ENCODE measurements at regions not wholly inside any gene's neighbourhood (a gene's known extent, or its start where the extent isn't known, plus 50 kb on each side); places are given as distances from the start of the nearest gene placed in this dataset.

- TF ChIP-seq POLR2A (IDR thresholded peaks at IDR 0.05; ENCODE audit: borderline replicate concordance, extremely low read depth, insufficient read depth, insufficient read length) (no peak), ZNF274 (IDR thresholded peaks at IDR 0.05; ENCODE audit: low read depth, low read length) (no peak), EZH2 (IDR thresholded peaks at IDR 0.05) (no peak), CTCF (IDR thresholded peaks at IDR 0.05 in 2 of 3, conservative IDR thresholded peaks at IDR 0.05 in 1 of 3; ENCODE audit: borderline replicate concordance in 1 of 3, insufficient read depth in 1 of 3, low read depth in 2 of 3, low read length in 2 of 3) (no peak), POLR2AphosphoS5 (IDR thresholded peaks at IDR 0.05; ENCODE audit: low read depth, low read length) (no peak), CEBPB (IDR thresholded peaks at IDR 0.05; ENCODE audit: low read depth) (no peak), JUND (IDR thresholded peaks at IDR 0.05) (no peak), ZBTB33 (IDR thresholded peaks at IDR 0.05; ENCODE audit: extremely low read depth, insufficient replicate concordance, low read length) (no peak), EGR1 (IDR thresholded peaks at IDR 0.05; ENCODE audit: low read depth) (no peak), REST (IDR thresholded peaks at IDR 0.05; ENCODE audit: low read depth) (no peak)
Observed at GRCh38 chr7:96495751-96496216, 173.9 kb upstream of the SLC25A13 start.

Measured in HCT116 (cell line).